A673 (cell line): ENCODE measurements at regions not wholly inside any gene's neighbourhood (a gene's known extent, or its start where the extent isn't known, plus 50 kb on each side); places are given as distances from the start of the nearest gene placed in this dataset.

Source experiments
- BruUV-seq: library from RNA; stranded (reverse); fragments of 400-500 nt; replicated peaks from 2 replicates; lab custom pipeline; 2021; lab: Mats Ljungman, UMichigan
- CTCF ChIA-PET: fragments of 300-600 bp; sonication (Branson Sonifier 250); formaldehyde crosslinking; loops from one replicate; lab custom pipeline; 2022; ENCODE audit warnings: antibody characterized with exemption; lab: Charles Lee
- POLR2A ChIA-PET: fragments of 300-600 bp; sonication (Branson Sonifier 250); formaldehyde crosslinking; loops from one replicate; lab custom pipeline; 2022; ENCODE audit warnings: antibody characterized with exemption; ENCODE audit not compliant: low non-redundant PET; lab: Charles Lee
- DNase-seq: peaks from one replicate; pipeline ENCODE4 v3.0.0-alpha.2; 2015; ENCODE audit warnings: low spot score
- H3K27ac ChIP-seq: fragments of 200-600 bp; sonication (generic); 2 replicates; pipeline ENCODE4 v1.5.1; 2016; ENCODE audit warnings: mixed run types, low read depth, mild to moderate bottlenecking, mixed read lengths, antibody characterized with exemption, low read length; ENCODE audit not compliant: poor library complexity, severe bottlenecking
- H3K27me3 ChIP-seq: fragments of 200-600 bp; sonication (generic); replicated peaks from 2 replicates; pipeline ENCODE4 v1.6.1; 2017; ENCODE audit warnings: mixed run types, low read depth, mild to moderate bottlenecking, mixed read lengths, antibody characterized with exemption, low read length; ENCODE audit not compliant: insufficient read depth, poor library complexity
- H3K36me3 ChIP-seq: fragments of 200-600 bp; sonication (generic); 2 replicates; pipeline ENCODE4 v1.6.1; 2016; ENCODE audit warnings: mixed run types, mild to moderate bottlenecking, mixed read lengths, antibody characterized with exemption, low read length; ENCODE audit not compliant: insufficient read depth, poor library complexity, severe bottlenecking
- H3K4me1 ChIP-seq: fragments of 200-600 bp; sonication (generic); 2 replicates; pipeline ENCODE4 v1.6.1; 2017; ENCODE audit warnings: mixed run types, mild to moderate bottlenecking, mixed read lengths, antibody characterized with exemption, low read length; ENCODE audit not compliant: insufficient read depth, poor library complexity, severe bottlenecking
- H3K4me3 ChIP-seq: fragments of 200-600 bp; sonication (generic); 2 replicates; pipeline ENCODE4 v1.5.1; 2016; ENCODE audit warnings: low read depth, mixed run types, mild to moderate bottlenecking, mixed read lengths, low read length; ENCODE audit not compliant: poor library complexity, severe bottlenecking
- H3K9me3 ChIP-seq: fragments of 200-600 bp; sonication (generic); 2 replicates; pipeline ENCODE4 v1.6.1; 2016; ENCODE audit warnings: mixed run types, low read depth, mild to moderate bottlenecking, mixed read lengths, antibody characterized with exemption, low read length; ENCODE audit not compliant: poor library complexity, severe bottlenecking
- CTCF ChIP-seq: fragments of 300-800, 200-600 bp; sonication (generic); conservative IDR thresholded peaks from 2 replicates; pipeline ENCODE4 v1.5.1; 2017; ENCODE audit warnings: low read depth, mild to moderate bottlenecking, antibody characterized with exemption, low read length, moderate library complexity, mixed read lengths
- EZH2 ChIP-seq: fragments of 200-600 bp; sonication (generic); IDR thresholded peaks from 2 replicates; pipeline ENCODE4 v1.6.1; 2017; ENCODE audit warnings: borderline replicate concordance, low read depth, mild to moderate bottlenecking, mixed read lengths, antibody characterized with exemption, low read length; ENCODE audit not compliant: poor library complexity, severe bottlenecking
- intact Hi-C: fragments of 100-400 bp; cut with micrococcal nuclease; formaldehyde crosslinking; loops from one replicate; pipeline ENCODE4 v1.10.0; 2022; ENCODE audit not compliant: unreplicated experiment

DNA sequence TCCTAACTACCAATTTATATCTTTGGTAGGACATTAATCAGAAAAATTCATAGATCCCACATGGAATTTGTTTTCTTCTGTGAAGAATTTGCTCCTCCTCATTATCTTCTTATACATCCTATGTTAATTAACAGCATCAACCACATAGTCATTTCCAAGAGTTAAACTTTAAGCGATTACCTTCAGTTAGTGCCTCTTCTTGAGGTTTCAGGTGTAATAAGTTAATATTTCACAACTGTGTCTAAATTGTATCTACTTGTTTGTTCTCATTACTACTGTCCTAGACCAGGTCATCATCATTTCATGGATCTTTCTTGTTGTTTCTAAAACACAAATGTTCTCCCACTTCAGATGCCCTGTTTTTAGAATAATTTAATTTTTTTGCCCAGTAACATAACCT lies 457.9 kb downstream of the FAT4 start:
- TF ChIP-seq CTCF (no peak), EZH2 (no peak)

GRCh38 chr4:125773502-125773901 lies 458.7 kb downstream of the FAT4 start:
- DNase-seq, result no peak
- intact Hi-C loops, result no loop called here
- Histone ChIP-seq H3K27me3 (no peaks in the 10 kb centered on the region), H3K27ac (no peak overlapping the region), H3K36me3 (no peaks in the 10 kb centered on the region), H3K9me3 (no peaks in the 10 kb centered on the region), H3K4me3 (no peak overlapping the region), H3K4me1 (no peaks in the 10 kb centered on the region)
- no TSS peak for BruUV-seq
- ChIA-PET POLR2A (no interaction called here), CTCF (no interaction called here)
- TF ChIP-seq CTCF (no peak), EZH2 (no peak)

More for the DNA sequence above, 457.9 kb downstream of the FAT4 start:
- no peak for DNase-seq
- Histone ChIP-seq H3K27me3 (no peaks in the 10 kb centered on the region), H3K4me1 (no peaks in the 10 kb centered on the region), H3K27ac (no peak overlapping the region), H3K4me3 (no peak overlapping the region), H3K9me3 (no peaks in the 10 kb centered on the region), H3K36me3 (no peaks in the 10 kb centered on the region)
- intact Hi-C loops, result no loop called here
- no TSS peak for BruUV-seq
- ChIA-PET CTCF (no interaction called here), POLR2A (no interaction called here)

- Histone ChIP-seq H3K4me1 (no peaks in the 10 kb centered on the region), H3K27me3 (no peaks in the 10 kb centered on the region), H3K9me3 (no peaks in the 10 kb centered on the region), H3K4me3 (no peak overlapping the region), H3K36me3 (no peaks in the 10 kb centered on the region), H3K27ac (no peak overlapping the region)
- no peak for TF ChIP-seq CTCF
- no peak for TF ChIP-seq EZH2
- ChIA-PET POLR2A (no interaction called here), CTCF (no interaction called here)
- intact Hi-C loops, result no loop called here
- no peak for DNase-seq
- no TSS peak for BruUV-seq
Observed at GRCh38 chr4:125773931-125774330, 459.2 kb downstream of the FAT4 start.
